Dermis blood vessel endothelial cell (primary cell): ENCODE measurements at regions not wholly inside any gene's neighbourhood (a gene's known extent, or its start where the extent isn't known, plus 50 kb on each side); places are given as distances from the start of the nearest gene placed in this dataset.

Experiments used
- DNase-seq: peaks from one replicate; pipeline ENCODE4 v3.0.0; 2010

- DNase-seq = no peak
These were observed 99.7 kb upstream of the VPREB1 start for GRCh38 chr22:22144858-22145257.

DNA sequence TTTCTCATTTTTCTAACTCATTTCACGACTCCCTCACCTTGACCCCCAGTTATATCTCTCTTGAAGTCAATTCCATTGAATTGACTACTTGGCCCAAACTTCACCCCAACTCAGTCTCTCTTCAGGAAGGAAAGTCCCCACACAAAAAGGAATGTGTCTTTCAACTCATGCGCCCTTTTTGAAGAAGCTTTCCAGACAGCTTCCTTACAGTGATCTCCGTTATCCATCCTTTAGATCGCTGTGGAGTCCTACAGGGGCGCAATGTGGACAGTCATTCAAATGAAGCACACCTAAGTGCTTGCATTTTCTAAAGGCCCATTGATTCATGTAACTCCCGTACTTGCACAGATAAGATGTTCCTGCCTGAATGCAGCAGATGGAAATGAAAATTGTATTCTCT lies 101.1 kb upstream of the VPREB1 start:
- DNase-seq = no peak

- DNase-seq = no peak
These were observed 101.9 kb upstream of the VPREB1 start for GRCh38 chr22:22142661-22143060.

DNA sequence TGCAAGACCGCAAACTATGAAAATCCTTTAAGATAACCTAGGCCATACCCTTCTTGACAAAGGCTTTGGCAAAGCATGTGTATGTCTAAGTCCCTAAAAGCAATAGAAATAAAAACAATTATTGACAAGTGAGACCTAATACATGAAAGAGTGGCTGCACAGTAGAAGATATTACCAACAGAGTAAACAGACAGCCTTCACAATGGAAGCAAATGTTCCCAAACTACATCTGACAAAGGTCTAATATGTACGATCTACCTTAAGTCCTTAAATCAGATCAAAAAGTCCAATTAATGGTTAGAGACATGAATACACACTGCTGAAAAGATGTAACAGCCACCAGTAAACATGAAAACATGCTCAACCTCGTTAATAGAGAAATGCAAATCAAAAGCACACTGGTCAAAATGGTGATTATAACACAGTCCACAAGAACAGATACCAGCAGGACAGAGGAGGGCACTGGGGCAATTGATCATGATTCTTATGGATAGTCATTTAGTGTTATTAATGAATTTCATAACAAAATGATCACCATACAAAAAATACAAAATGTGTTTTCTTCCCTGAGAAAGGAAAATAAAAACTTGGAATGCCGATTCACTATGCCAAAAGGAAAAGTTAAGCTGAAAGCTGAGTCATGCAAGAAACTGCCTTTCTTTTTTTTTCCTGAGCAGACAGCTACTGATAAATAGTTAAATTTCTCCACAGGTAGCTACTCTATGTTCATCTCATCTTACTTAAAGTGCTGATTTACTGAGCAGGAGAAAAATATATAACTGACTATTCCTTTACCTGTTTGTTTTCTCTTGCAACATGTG lies 102.6 kb upstream of the VPREB1 start:
- no peak for DNase-seq

GRCh38 chr22:22141031-22141430 lies 103.6 kb upstream of the VPREB1 start:
- DNase-seq = no peak

DNA sequence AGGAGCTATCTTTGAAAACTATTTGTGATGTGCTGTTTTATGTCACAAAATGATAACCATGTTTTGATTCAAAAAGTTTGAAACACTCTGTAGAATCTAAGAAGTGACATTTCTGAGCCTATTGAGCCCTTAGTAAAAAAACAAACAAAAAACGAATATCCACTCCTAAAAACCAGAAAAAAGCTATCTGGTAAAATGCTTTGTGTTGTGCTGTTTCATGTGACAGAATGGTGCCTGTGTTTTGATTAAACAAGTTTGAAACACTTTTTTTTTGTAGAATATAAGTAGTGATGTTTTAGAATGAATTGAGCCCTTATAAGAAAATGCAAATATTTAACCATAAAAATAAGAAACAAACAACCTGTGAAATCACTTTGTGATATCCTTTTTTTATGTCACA lies 105.2 kb upstream of the VPREB1 start:
- DNase-seq = no peak

GRCh38 chr22:22138915-22139314 lies 105.7 kb upstream of the VPREB1 start:
- DNase-seq = no peak

DNA sequence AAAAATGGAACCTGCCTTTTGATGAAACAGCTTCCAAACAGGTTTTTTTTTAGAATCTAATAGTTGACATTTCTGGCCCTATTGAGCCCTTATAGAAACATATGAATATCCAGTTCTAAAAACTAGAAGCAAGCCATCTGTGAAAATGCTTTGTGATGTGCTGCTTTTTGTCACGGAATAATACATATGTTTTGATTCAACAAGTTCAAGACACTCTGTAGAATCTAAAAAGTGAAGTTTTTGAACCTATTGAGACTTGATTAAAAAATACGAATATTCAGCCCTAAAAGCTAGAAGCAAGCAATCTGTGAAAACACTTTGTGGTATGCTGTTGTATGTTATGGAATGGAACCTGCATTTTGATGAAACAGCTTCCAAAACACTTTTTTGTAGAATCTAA lies 106.7 kb upstream of the VPREB1 start:
- no peak for DNase-seq

DNA sequence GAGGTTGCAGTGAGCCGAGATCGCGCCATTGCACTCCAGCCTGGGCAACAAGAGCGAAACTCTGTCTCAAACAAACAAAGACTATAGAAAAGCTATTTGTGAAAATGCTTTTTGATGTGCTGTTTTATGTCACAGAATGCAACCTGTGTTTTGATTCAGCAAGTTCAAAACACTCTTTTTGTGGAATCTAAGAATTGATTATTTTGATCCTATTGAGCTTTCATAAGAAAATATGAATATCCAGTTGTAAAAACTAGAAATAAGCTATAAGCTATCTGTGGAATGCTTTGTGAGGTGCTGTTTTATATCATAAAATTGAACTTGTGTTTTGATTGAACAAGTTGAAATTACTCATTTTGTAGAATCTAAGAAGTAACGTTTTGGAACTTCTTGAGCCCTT lies 110.7 kb upstream of the VPREB1 start:
- no peak for DNase-seq

GRCh38 chr22:22130953-22131608 lies 113.5 kb upstream of the VPREB1 start:
- DNase-seq = no peak

GRCh38 chr22:22129387-22129786 lies 115.2 kb upstream of the VPREB1 start:
- no peak for DNase-seq

DNA sequence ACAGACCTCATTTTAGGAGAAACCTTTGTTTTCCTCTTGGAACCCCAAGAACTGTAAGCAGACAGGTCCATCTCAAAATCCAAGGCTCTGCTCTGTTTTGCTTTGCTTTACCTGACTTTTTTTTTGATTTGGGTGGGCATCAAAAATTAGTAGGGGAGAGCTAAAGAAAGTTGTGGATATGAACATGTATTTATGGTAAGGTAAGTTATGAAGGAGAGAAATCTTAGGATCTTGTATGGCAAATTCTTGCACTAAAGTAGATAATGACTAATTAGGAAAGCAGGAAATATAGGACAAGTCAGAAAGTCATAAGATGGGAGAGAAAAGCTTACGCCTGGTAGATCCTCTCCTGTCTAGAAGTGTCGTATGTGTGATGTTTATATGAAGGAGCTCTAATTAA lies 116.1 kb upstream of the VPREB1 start:
- no peak for DNase-seq

DNA sequence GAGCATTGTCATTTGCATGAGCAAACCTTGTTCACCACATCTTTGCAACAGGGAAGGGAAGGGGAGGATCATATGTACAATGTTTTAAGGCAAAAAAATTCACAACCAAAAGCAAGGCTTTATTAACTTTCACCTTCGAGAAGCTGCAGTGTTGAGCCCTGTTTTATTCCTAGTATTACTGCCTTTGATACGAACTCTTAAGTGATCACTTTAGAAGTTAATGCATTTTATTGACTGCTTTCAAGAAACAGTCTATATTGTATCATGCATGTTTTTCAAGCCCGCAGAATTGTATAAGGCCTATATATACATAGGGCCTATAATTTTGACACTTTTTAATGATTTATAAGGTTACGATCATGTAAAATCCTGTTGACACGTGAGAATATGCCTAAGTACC lies 117.5 kb upstream of the VPREB1 start:
- no peak for DNase-seq

DNA sequence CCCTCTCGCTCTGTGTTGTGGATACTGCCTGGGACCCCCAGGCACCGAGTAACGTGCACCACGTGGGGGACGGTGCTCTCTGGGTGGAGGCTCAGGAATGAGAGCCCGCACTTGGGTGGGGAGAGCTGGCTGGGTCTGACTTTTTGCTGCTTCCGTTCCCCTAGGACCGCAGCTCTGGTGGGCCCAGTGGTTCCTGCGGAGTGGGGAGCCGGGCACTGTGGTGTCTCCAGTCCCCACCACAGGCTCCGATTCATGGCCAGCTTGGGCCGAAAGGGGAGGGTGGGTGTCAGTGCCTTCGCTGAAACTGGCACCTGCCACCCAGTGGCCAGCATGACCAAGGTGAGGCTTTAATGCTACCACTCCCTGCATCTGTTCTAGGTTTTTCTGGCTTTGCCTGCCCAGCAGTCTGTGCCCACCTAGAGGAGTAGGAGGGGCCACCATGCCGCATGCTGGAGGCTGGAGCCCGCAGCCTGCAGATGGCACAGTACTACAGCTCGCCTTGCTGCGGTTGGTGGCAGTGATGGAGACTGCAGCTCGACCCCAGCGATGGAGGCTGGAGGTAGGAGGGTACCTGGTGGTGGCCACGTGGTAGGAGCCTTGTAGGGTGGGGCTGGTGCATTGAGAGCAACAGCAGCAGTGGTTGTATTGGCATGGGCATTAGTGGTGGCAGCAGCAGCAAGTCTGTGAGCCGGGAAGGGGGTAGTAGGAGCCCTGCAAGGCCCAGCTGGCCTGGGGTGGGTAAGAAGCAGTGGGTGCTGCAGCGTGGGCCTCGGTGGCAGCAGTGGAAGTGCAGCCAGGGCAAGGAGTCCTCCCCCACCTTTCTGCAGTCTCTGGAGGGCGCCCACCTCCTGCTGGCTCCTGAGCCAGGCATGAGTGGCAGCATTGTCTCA lies 118.8 kb upstream of the VPREB1 start:
- no peak for DNase-seq

DNA sequence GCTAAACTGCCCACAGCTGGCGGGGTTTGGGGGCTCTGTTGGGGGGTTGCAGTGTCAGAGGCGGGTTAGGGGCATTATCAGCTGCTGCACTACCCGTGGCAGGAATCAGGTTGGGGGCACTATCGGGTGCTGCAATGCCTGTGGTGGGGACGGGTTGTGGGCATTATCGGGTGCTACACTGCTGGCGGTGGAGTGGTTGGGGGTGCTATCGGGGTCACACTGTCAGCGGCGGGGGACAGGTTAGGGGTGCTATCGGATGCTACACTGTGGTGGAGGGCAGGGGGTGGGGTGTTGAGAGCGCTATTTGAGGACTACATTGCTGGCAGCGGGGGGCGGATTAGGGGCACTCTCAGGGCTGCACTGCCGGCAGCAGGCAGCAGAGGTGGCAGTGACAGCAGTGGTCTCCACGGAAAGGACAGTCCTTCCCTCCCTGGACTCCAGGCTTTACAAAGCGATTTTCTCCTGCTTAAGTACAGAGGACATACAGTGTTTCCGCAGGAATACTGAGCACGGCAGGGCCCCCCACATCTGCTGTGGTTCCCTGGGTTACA lies 119.5 kb upstream of the VPREB1 start:
- no peak for DNase-seq

- no peak for DNase-seq
These were observed 120.2 kb upstream of the VPREB1 start for GRCh38 chr22:22124374-22124773.

DNA sequence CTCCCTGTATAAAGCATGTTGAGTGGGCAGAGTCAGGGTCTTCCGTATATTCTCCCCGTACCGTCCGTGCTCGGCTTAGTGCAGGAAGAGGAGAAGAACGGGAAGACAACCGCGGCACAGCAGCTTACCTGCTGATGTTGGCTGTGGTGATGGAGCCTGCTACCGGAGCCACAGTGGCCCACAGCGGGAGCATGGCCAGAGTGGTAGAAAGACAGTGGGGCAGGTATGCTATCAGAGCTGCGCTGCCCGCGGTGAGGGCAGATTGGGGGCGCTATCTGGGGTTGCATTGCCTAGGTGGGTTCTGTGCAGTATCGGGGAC lies 120.7 kb upstream of the VPREB1 start:
- DNase-seq = no peak

- DNase-seq = no peak
These were observed 121.2 kb upstream of the VPREB1 start for GRCh38 chr22:22123118-22123959.

GRCh38 chr22:22122348-22123117 lies 122.1 kb upstream of the VPREB1 start:
- DNase-seq = no peak

GRCh38 chr22:22121445-22121844 lies 123.1 kb upstream of the VPREB1 start:
- DNase-seq = no peak

DNA sequence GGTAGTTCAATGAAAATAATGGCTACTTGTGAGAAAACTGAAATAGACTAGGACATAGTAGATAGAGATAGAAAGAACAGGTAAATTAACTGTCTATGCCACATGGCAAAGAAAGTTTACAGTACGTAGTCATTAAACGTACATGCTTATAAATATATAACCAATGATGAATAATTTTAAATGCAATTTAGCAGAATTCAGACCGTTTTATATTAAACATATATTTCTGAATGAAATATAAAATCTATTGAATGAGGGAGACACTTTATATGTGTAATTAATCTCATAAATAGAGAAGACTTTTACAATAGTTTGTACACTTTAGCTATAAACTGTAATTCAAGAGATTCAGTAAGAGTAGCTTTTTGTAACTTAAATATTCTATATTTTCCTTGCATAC lies 124.4 kb upstream of the VPREB1 start:
- no peak for DNase-seq

DNA sequence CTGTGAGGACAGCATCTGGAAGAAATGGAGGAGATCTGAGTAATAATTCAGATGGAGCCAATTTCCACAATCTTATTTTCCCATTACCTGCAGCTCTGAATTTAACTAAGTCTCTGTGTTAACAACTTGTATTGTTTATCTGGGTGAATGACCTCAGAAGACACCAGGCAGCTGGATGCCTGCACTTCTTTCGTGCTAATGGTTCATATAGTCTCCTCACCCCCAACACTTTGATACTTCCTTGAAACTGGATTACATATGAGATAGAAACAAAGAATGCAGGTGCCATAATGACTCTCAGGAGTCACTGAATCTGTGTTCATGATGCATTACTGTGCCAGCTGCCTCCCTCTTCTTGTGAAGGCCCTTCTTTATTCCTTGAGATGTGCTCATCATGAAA lies 125.6 kb upstream of the VPREB1 start:
- DNase-seq = no peak
